Neural progenitor cell (in vitro differentiated cells): ENCODE measurements at regions not wholly inside any gene's neighbourhood (a gene's known extent, or its start where the extent isn't known, plus 50 kb on each side); places are given as distances from the start of the nearest gene placed in this dataset.

Experiments
- EZH2phosphoT487 ChIP-seq: fragments of 200-600 bp; sonication (generic); IDR thresholded peaks from 2 replicates; pipeline ENCODE4 v1.6.1; 2017; ENCODE audit warnings: antibody characterized with exemption
- TF ChIP-seq, protein P1 (sequence below): fragments of 200-600 bp; sonication (generic); IDR thresholded peaks from 2 replicates; pipeline ENCODE4 v1.5.1; 2017; ENCODE audit warnings: antibody characterized with exemption, mild to moderate bottlenecking

DNA sequence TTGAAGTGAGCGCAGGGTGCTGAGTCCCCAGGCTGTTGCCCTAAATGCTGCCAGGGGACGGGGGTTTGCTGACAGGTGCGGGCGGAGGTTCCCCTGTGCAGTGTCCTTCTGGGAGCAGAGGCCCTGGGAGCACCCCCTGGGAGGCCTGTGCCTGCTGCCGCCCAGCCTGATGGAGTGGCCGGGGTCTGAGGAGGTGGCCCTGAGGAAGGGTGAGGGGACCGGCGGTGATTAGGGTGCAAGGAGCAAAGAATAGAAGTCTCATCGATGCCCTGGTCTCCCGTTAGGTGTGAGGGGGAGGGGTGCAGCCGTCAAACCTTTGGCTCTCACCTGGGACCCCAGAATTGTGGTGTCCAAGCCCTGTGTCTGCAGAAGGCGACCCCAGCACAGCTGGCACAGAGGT, 1294.7 kb downstream of the BRD1 start:
- TF ChIP-seq, protein P1, sequence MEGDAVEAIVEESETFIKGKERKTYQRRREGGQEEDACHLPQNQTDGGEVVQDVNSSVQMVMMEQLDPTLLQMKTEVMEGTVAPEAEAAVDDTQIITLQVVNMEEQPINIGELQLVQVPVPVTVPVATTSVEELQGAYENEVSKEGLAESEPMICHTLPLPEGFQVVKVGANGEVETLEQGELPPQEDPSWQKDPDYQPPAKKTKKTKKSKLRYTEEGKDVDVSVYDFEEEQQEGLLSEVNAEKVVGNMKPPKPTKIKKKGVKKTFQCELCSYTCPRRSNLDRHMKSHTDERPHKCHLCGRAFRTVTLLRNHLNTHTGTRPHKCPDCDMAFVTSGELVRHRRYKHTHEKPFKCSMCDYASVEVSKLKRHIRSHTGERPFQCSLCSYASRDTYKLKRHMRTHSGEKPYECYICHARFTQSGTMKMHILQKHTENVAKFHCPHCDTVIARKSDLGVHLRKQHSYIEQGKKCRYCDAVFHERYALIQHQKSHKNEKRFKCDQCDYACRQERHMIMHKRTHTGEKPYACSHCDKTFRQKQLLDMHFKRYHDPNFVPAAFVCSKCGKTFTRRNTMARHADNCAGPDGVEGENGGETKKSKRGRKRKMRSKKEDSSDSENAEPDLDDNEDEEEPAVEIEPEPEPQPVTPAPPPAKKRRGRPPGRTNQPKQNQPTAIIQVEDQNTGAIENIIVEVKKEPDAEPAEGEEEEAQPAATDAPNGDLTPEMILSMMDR, result no peak
- TF ChIP-seq EZH2phosphoT487, result no peak
